HG02798 (cell line): ENCODE measurements at regions not wholly inside any gene's neighbourhood (a gene's known extent, or its start where the extent isn't known, plus 50 kb on each side); places are given as distances from the start of the nearest gene placed in this dataset.

Experiments used
- ATAC-seq: cut with Tn5 transposase; IDR thresholded peaks from one replicate; pipeline ENCODE4 v1.9.1; 2021; ENCODE audit warnings: mild to moderate bottlenecking; ENCODE audit not compliant: unreplicated experiment, poor library complexity

DNA sequence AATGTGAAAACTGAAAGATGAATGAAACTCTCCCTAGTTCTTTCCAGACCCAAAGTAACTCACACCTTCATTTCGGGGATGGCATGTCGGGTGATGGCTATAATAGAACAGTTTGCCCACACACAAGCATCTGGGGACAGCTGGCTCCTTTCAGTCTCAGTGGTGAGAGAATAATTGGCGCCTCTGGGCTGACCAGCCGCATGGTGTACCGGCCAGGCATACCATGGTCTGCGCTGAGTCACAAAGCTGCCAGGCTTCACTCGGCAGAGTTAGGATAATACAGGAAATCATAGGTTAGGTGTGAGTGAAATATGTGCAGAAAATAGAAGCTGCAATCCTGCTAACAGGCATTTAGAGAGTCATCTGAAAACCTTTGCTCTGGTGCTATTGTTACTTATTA is 80.4 kb upstream of the IGF1R start:
- ATAC-seq: no peak

DNA sequence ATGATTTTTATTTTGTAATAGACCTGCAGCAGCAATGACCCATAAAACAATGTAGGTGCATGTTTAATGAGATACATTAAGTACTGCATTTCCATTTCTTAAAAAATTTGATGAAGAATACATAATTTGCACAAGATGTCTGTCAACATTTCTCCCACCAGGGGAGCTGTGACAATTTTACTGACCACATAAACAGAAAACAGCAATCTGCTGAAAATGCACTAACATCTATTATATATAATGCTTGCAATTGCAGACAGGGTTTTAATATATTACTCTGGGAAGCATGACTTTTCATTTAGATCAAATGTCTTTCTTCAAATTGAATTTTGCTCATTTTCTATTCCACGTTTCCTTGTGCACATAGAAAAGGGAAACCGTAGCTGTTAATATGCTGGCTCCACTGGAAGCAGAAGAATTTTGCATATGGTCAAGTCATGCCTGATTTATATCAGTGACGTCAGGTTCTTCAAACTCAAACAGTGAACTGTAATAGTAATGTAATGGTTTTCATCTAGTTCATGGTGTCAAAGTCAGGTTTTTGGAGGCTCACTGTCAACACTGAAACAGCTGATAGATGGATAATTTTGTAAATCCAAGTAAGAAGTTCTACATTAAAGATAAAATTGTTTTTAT is 79.8 kb upstream of the IGF1R start:
- no peak for ATAC-seq

DNA sequence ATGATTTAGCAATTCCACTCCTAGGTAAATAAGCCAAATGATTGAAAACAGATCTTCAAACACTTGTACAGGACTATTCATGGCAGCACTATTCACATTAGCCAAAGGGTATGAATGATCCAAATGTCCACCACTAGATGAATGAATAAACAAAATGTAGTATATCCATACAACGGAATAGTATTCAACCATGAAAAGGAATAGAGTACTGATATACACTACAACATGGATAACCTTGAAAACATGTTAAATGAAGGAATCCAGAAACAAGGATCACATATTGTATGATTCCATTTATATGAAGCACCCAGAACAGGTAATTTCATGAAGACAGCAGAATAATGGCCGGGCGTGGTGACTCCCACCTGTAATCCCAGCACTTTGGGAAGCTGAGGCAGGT is 78.2 kb upstream of the IGF1R start:
- ATAC-seq: no peak

DNA sequence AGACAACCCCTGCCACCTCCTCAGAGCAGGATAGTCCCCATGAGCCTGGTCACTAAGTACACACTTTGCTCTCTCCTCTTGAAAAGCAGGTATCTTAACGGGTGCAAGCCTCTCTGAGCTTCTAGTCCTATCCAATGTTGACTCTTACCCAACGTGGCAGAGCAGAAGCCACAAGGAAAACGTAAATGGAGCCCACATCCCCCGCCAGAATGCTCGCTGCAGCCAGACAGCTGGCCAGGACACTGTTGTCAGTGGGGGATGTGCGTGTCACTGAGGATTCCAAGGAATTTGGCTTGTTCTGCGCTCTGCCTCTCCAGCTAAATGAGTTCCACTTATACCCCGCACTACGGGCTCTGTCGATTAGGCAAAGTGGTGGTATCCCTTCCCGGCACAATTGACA is 67.8 kb upstream of the IGF1R start:
- no peak for ATAC-seq

DNA sequence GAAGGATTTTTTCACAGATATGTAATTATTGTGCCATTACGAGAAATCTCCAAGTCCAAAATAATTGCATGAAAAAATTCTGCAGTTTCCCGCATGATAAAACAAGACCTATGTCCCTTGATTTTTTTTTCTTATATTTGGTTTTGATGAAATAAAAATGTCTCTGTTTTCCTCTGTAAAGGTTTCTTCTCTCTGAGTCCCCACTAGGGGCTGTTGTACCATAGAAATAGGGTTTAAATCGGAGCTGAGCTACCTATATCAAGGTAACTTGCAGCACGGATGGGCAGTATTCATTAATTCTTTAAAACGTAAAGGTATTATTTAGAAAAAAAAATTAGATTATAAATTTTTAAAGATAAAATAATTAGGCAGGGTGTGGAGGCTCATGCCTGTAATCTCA is 66.6 kb upstream of the IGF1R start:
- no peak for ATAC-seq

DNA sequence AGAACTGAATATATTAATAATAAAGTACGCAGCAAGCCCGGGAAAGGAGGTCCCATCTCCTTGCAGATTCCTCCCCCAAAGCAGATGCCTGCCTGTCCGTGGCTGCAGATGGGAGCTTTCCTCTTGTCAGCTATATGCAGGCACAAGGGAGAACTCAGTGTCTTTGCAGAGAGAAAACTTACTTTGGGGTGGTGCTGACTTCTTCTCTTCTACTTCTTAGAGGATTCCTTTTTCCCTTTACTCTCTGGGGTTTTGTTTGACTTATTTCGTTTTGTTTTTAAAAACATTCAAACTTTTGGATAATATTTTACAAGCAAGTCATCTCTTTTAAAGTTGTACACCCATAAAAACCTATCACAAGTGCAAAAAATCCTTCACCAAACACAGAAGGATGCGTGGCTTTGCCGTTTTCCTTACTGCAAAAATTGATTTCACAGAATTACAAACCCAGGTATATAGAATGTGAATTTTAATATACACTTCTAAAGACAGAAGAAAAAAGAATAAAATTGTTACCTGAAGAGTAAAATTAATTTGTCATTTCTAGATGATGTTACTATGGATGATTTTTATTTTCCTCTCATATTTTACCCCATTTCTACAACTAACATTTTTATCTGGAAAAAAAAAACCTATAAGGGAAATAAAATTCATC is 65.3 kb upstream of the IGF1R start:
- no peak for ATAC-seq

DNA sequence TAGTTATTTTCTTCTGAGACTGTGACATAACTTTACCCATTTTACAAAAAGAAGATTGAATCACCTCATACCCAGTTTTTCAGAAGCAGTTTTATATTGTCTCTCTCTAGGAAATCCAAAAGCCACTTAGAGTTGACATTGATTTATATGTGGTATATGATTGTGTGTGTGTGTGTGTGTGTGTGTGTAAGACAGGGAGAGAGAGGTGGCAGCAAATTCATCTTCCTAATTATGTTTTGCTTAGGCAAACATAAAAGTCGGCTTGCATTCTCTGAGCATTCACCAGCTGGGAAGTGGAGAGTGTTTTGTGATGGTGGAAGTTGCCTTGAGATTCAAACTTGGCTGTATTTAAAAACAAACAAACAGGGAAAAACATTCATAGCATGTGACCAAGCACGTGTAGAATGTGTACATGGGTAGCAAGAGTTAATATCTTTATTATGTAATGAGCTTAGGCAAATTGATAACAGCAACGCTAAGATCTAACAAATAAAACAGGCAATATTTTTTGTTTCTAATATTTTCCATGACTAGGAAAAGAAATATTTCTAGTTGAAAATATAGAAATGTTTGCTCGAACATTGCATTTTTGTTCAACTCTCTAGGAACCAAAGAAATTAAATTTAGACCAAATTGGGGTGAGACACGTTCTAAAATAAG is 64.4 kb upstream of the IGF1R start:
- ATAC-seq: no peak

DNA sequence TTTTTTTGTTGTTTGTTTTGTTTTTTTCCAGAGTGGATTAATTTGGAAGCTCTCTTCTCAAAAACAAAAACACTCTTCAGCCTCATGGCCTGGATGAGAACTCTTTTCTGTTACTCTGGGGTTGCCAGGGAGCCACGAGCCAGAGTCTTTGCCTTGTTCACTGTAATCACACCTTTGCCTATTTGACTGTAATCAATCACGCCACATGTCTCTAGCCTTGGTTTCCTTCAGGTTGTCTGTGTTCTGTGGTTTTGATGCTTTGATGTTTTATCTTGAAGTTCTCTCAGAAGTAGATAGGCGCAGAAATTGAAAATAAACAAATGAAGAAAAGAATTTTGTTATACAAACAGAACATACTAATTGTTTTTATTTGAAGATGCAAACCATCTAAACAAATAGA is 62.3 kb upstream of the IGF1R start:
- ATAC-seq: no peak

DNA sequence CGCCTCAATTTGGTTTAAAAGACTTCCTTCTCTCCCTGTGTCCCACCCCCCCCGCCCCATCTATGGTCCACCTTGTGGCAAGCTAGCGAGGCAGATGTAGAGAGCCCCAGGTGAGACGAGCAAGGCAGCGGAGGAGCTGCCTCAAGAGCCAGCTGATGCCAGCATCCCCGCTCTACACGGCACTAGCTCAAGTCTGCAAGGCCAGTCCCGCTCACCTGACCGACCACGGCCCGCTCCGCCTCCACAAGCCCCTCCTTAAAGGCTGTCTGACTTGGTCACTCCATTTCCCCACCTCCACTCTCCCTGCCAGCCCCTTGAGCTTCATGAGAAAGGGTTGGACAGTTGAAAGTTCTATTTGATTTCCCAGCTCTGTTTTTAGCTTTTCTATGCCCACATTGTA is 56.2 kb upstream of the IGF1R start:
- no peak for ATAC-seq

DNA sequence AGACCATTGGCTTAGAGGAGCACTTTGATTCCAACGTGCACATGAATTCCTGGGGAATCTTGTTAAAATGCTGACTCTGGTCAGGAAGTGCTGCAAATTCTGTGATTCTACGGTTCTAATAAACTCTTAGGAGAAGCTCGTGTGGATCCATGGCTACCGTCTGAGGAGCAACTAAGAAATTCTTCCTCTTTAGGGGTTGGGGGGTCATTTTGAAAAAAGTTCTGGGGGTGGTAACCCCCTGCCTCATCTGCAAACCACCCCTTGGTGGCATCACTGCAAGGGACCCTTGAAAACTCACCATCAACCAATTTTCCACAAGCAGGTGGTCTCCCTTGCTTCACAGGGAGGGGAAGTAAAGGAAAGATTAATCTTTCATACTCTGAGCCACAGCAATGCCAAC is 52.2 kb upstream of the IGF1R start:
- ATAC-seq: no peak

DNA sequence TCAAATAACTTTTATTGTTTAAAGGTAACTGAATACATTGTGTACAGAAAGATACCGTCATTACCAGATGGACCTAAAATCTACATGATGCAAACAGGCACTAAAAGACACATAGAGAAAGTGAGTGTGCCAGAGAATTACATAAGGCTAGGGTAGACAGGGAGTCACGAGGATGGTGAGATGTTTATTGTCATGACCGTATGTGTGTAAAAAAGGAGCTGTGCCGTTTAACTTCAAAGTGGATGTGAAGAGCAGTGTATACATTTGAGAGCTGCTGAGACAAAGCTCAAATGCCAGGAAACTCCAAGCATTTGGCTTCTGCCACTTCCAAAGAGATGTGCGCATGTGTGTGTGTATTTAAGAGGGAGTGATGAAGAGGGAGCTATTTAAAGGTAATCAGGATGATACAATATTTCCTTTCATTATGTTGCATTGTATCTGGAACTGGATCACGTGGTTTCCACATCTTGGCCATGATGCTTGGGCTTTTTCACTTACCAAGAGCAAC is 51.4 kb upstream of the IGF1R start:
- no peak for ATAC-seq

DNA sequence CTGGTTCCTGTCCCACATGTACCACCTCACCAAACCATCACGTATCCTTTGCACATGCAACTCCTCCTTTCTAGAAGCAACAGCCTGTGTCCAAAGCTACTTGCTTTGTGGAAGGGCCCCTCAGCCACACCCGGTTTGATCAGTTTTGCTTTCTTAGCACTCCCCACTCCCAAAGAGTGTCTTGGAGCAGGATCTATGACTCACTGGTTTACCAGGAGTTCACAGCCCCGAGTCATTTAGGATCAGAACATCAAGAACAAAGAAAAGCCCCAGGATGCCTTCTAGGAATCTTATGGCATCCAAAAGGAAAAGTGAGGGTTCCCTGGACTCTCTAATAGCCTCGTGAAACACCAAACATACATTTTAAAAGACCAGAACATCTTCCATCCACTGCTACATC is 50.7 kb upstream of the IGF1R start:
- no peak for ATAC-seq
